NB4 (cell line): ENCODE measurements at regions not wholly inside any gene's neighbourhood (a gene's known extent, or its start where the extent isn't known, plus 50 kb on each side); places are given as distances from the start of the nearest gene placed in this dataset.

Experiments used
- DNase-seq: peaks from one replicate; pipeline ENCODE4 v3.0.0; 2010; ENCODE audit warnings: low read depth
- H3K4me3 ChIP-seq: one replicate; pipeline ENCODE4 v1.5.1; 2011; ENCODE audit warnings: mild to moderate bottlenecking, low read depth, low read length, moderate library complexity
- CTCF ChIP-seq: IDR thresholded peaks from one replicate; pipeline ENCODE4 v1.5.1; 2012; ENCODE audit warnings: low read depth, low read length
- MAX ChIP-seq: IDR thresholded peaks from 2 replicates; pipeline ENCODE4 v1.6.1; 2011; ENCODE audit warnings: low read depth, low read length
- MYC ChIP-seq: IDR thresholded peaks from 2 replicates; pipeline ENCODE4 v1.6.1; 2011; ENCODE audit warnings: low read depth, low read length
- POLR2A ChIP-seq: IDR thresholded peaks from 2 replicates; pipeline ENCODE4 v1.6.1; 2011; ENCODE audit warnings: mild to moderate bottlenecking; ENCODE audit not compliant: insufficient read length; ENCODE audit errors: extremely low read depth

- no peak overlapping the region for H3K4me3 ChIP-seq
- TF ChIP-seq MAX (no peak), POLR2A (no peak), MYC (no peak)
- DNase-seq: no peak
Measured at GRCh38 chr13:59000770-59001169, 1163.0 kb downstream of the DIAPH3 start.

GRCh38 chr13:59012731-59013130, 1151.0 kb downstream of the DIAPH3 start:
- no peak for DNase-seq
- TF ChIP-seq POLR2A (no peak), CTCF (no peak), MYC (no peak), MAX (no peak)
- no peak overlapping the region for H3K4me3 ChIP-seq

GRCh38 chr13:59016250-59016649, 1147.5 kb downstream of the DIAPH3 start:
- H3K4me3 ChIP-seq: no peak overlapping the region
- TF ChIP-seq POLR2A: no peak
- no peak for TF ChIP-seq MAX
- TF ChIP-seq CTCF: no peak
- no peak for TF ChIP-seq MYC
- no peak for DNase-seq

GRCh38 chr13:59024434-59024833, 1139.3 kb downstream of the DIAPH3 start:
- DNase-seq: no peak
- H3K4me3 ChIP-seq: no peak overlapping the region
- TF ChIP-seq CTCF: no peak
- no peak for TF ChIP-seq MYC
- no peak for TF ChIP-seq MAX
- TF ChIP-seq POLR2A: no peak

- TF ChIP-seq CTCF (no peak), POLR2A (no peak), MAX (no peak)
- no peak for DNase-seq
- no peak overlapping the region for H3K4me3 ChIP-seq
Measured at GRCh38 chr13:59034198-59034597, 1129.5 kb downstream of the DIAPH3 start.

GRCh38 chr13:59038824-59039223, 1124.9 kb downstream of the DIAPH3 start:
- no peak overlapping the region for H3K4me3 ChIP-seq
- no peak for TF ChIP-seq POLR2A
- TF ChIP-seq CTCF: no peak
- TF ChIP-seq MYC: no peak
- TF ChIP-seq MAX: no peak
- no peak for DNase-seq
